GM18526 (cell line): ENCODE measurements at regions not wholly inside any gene's neighbourhood (a gene's known extent, or its start where the extent isn't known, plus 50 kb on each side); places are given as distances from the start of the nearest gene placed in this dataset.

ENCODE experiments used
- POLR2A ChIP-seq: IDR thresholded peaks from 3 replicates; pipeline ENCODE4 v1.6.1; 2011; ENCODE audit not compliant: insufficient read length; ENCODE audit errors: extremely low read depth

DNA sequence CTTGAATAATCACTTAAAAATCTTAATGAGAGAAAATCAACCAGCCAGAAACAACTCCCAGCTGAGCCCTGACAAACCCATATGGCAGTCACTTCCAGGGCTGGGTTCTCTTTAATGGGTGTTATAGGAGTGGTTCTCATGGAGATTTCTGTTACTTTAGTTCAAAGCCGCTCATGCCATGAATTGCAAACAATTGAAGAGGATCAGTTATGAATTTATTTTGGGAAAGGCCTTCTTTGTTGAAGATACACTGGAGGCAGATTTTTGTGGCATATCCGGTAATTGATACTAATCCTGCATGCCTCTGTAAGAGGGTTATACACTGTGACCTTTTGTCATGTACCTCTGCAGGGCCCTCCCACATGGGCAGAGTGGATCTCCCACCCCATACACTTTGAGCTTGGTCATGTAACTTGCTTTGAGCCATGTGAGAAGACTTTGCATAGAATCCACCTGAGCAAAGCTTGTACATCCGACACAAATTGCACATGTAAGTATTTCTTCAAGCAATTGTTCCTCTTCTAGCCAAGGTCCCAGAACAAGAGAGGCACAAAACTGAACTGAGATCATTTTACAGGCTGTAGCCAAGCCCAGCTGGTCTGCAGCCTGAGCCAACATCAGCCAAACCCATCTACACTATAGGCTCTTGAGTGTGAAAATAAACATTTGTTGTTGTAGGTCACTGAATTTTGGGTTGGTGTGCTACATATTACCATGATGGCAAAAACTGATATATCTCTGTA is 492.3 kb downstream of the PREX1 start:
- no peak for TF ChIP-seq POLR2A

DNA sequence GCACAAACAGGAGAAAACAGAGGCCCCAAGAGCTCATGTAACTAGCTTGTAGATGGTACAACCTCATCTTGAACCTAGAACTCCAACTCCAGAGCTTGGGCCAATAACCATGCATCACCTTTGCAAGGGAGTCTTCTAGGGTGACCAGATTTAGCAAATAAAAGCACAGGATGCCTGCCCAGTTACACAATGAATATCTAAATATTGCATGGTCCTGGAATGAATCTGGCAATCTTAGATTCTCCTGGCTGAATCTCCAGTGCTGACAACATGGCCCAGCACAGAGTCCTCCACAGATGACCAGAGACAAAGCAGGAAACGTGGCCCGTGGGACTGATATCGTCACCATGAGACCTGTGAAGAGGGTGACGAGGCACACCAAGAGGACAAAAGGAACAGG is 494.1 kb downstream of the PREX1 start:
- TF ChIP-seq POLR2A: no peak

DNA sequence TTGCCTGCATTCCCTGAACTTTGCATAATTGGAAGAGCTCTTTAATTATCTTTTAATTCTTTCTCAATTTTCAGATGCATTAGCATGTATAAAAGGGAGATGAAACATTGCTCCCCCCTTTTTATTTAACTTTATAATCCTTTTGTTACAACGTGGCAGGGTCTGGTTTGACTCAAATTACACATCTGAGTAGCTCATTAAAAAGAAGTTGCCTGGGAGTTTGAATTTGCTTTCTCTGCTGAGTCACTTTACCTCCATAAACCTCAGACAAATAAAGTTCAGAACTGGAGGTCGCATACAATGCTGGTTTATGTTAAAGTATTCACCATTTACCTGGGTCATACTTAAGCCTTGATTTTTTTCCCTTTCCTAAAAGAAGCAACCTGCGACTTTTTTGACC is 495.2 kb downstream of the PREX1 start:
- TF ChIP-seq POLR2A: no peak

DNA sequence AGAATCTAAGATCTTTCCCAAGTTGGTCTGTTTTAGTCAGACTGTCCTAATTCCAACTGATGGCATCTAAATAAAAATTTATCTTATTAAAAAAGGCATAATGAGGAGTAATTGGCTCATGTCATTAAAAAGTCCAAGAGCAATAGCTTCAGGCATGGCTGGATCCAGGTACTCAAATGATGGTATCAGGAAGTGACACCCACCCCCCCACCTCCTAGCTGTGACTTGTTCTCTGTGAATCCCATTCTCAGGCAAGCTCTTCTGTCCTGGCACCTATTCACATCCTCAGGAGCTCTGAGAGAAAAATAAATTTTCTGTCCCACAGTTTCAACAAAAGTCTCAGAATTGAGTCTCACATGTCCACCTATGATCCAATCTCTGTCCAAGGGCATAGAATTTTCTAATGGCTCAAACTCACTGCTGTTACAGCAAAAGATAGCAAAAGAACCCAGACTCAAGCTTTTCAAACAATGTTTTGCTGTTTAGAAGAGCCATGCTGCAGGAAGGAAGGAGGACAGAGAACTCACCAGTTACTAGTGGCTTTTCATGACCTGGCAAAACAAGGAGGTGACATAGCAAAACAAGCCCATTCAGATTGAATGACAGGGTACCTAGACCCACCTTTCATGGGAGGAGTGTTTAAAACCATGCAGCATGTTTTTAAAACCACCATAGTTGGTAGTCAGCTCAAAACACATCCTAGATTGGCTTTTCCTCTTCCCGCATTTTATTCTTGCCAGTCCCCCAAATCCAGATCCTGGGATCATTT is 496.1 kb downstream of the PREX1 start:
- no peak for TF ChIP-seq POLR2A

DNA sequence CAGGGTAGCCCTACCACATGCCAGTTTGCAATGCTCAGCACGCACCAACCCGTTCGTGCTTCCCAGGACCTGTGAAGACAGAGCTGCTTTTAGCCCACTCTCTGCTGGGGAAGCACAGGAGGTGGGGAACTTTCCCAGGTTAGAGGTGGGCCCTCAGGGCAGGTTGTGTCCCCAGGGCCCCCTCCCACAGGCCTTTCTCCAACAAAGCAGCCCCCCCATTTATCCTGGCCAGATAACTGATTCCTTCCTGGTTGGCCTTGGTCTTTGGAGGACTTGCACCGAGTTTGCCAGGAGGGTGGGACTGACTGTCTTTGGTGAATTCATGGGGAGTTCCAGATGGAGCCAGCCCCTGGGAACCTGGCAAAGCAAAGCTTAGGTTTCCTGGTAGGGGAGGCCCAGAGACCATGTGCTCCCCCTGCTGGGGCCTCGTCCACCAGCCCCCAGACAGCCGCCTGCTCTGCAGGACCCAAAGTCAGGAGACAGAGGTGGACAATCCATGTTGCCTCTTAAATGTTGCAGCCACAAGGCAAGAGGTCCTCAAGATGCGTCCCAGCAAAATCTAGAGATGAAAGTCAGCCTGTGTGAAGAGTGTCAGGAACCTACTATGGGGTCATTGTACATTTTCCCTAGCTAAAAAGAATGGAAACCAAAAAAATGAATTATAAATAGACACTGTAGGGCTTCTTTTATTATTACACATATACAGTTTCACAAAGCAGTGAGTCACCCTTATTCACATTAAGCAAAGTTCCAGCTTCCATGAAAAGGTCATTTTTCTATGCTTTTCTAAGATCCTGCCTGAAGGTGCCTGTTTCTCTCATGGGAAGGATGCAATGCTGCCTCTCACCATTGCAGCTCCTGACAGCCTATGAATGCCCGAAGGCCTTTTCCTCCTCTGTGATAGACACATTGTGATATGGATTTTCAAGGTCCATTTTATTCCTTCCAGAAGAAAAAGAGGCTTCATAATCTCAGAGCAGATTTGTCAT is 497.8 kb downstream of the PREX1 start:
- no peak for TF ChIP-seq POLR2A

DNA sequence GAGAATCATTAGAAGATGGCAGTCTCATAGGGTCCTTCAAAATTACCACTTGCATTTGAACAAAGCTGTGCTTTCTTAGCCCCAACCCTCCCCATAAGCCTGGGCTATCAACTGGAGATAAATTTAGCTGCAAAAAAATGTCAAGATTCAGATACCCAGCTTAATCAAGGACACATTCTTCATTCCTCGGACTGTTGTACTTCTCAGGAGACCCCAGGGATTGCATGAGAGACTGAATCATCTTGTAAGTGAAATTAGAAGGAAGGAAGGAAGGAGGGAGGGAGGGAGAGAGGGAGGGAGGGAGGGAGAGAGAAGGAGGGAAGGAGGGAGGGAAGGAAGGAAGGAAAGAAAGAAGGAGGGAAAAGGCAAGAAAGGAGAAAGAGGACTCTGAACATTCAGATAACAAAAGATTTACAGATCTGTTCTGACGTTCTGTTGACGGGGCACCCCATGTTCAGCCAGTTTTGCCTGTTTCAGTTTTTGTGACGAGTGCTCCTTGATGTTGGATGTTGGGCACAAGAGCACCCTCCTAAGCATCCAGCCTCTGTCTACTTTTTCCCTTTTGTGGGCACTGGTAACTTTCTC is 498.7 kb downstream of the PREX1 start:
- no peak for TF ChIP-seq POLR2A

DNA sequence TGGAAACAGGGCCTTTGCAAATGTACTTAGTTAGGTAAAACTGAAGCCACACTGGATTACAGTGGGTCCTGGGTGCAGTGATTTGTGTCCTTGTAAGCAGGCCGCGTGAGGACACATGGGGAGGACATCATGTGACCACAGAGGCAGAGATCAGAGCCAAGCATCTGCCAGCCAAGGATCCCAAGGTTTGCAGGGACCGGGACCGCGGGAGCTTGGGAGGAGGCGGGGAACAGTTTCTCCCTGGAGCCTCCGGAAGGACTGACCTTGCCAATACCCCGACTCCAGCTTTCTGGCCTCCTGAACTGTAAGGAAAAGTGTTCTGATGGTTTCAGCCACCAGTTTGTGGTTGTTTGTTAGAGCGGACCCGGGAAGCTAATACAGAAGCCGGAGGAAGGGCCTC is 500.9 kb downstream of the PREX1 start:
- TF ChIP-seq POLR2A: no peak

DNA sequence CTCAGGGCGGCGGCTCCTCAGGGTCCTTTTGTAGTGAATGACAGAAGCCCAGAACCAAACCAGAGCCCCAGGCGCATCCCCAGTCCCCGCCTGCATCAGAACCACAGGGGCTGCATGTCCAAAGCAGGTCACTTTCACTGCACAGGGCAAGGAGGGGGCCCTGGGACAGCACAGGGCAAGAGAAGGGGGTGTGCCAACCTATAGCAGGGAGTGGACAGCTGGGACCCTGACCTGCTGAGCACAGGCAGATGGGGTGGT is 501.4 kb downstream of the PREX1 start:
- TF ChIP-seq POLR2A: no peak

DNA sequence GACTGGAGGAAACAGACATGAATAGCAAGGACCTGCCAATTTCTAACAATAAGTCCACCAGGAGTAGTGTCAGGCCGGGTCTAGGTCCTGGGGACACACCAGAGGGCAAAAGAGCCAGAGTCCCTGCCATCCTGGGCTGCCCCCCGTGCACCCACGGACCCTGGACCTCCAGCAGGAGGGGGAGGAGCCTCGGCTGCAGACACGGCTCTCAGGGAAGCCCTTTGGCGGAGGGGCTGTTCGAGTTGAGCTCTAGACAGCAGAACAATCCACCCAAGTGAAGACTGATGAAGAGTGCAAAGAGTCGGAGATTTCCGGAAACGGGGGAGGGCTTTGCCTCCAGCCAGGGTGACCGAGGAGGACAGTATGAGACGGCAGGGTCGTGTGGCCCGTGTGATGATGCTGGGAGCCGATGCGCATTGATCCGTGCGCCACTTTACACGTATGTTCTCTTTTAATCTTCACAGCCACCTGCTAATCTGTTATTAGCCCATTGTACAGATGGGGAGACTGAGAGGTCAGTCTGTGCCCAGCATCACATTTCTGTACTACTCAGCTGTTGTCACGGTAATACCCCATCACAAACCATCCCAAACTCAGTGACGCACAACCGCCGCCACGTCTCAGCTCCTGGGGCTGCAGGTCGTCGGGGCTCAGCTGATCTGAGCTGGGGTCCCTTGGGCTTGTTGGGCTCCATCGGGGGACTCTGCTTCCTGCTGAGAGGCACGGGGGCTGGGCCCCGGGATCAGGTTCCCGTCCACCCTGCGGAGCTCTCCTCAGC is 502.0 kb downstream of the PREX1 start:
- TF ChIP-seq POLR2A: no peak

DNA sequence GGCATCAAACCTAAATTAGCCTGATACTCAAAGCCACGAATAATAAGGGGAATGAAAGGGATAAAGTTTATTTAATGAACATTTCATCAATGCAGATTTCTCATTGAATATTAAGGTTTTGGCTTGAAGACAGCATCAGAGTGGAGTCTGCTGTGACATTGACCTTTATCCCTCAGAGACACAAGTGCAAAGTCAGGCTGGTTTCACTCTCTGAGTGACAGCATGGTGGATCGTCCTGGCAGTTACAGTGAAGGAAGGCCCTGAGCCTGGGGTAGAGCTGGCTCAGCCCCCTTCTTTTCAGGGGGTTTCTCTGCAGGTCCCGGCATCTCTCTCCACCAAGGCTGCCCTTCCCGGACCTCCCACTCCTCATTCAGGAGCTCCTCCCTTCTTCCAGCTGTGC is 503.1 kb downstream of the PREX1 start:
- no peak for TF ChIP-seq POLR2A

DNA sequence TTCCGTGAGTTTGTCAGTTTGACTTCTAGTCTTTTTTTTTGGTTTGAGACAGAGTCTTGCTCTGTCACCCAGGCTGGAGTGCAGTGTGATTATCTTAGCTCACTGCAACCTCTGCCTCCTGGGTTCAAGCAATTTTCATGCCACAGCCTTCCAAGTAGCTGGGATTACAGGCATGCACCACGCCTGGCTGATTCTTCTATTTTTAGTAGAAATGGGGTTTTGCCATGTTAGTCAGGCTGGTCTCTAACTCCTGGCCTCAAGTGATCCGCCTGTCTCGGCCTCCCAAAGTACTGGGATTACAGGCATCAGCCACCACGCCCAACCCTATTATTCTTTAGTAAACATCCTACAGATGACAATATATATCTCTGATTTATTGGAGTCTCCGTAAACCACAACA is 506.5 kb downstream of the PREX1 start:
- TF ChIP-seq POLR2A: no peak

DNA sequence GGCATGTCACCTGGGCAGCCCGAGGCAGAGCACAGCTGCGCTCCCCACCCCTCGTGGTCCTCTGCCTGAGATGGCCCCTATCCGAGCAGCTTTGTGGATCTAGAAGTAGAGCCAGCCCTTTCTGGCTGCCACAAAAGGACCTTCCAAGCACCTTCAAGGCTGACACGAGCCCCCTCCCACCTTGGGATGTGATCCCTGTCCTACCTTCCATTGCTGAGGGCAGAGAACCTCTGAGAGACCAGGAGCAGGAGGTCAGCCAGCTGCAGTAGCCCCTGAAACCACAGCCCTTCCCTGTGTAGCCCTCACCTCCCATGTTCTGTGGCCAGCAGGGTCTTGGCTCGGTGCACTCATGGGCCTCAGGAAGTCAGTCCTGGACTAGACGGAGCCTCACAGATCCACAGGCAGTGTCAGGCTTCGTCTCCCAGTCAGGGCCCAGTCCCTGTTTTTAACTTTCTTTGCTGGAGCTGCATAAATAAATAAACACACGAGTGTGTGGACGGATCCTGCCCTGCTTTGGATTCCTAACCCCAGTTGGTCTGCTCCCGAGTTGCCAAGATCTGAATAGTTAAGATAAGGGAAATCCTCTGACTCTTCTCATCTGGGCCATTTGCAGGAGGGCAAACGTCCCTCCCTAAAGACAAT is 507.7 kb downstream of the PREX1 start:
- no peak for TF ChIP-seq POLR2A

DNA sequence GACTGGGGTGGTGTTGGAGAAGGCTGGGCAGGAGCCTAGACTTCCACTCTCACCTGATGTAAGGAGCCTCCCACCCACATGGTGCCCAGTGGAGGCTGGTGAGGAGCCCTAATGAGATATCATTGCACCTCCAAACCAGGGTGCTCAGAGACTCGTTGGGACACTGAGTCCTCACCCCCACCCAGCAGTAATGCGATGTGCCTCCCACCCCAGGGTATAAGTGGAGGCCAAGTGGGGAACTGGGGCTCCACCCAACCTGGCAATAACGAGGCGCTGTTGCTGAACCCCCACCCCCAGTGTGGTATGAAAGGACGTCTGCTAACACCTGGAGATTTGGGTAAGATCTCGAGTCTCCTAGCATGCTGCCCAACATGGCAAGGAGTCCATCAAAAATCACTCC is 510.2 kb downstream of the PREX1 start:
- no peak for TF ChIP-seq POLR2A

DNA sequence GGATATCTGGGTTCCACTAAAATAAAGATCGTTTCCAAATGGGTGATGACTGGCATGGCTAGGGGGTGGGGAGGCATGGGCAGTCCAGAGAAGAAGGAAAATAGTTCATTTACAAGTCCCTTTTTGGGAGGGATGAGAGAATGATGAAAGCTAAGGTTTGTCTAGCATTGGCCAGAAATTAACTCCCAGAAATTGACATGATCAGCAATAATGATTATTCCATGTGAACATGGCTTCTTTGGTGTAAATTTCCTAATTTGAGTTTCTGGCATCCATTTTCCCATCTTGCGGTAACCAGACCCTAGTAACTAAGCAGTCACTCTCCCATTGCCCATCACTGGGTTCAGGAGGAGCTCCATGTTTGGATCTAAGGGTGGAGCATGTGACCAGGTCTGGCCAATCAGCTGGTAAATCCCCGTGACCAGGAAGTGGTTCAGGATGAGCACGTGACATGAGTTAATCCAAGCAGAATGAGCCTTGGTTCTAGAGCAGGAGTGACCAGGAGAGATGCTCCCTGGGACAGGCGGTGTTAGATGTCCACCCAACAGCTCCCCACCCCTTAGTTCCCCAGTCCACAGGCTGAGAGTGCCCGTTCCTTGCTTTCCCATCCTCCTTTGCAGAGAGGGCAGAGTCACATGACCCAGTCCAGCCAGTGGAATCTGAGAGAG is 512.7 kb downstream of the PREX1 start:
- TF ChIP-seq POLR2A: no peak
